ENCODE measurements at regions not wholly inside any gene's neighbourhood (a gene's known extent, or its start where the extent isn't known, plus 50 kb on each side); places are given as distances from the start of the nearest gene placed in this dataset.

DNA sequence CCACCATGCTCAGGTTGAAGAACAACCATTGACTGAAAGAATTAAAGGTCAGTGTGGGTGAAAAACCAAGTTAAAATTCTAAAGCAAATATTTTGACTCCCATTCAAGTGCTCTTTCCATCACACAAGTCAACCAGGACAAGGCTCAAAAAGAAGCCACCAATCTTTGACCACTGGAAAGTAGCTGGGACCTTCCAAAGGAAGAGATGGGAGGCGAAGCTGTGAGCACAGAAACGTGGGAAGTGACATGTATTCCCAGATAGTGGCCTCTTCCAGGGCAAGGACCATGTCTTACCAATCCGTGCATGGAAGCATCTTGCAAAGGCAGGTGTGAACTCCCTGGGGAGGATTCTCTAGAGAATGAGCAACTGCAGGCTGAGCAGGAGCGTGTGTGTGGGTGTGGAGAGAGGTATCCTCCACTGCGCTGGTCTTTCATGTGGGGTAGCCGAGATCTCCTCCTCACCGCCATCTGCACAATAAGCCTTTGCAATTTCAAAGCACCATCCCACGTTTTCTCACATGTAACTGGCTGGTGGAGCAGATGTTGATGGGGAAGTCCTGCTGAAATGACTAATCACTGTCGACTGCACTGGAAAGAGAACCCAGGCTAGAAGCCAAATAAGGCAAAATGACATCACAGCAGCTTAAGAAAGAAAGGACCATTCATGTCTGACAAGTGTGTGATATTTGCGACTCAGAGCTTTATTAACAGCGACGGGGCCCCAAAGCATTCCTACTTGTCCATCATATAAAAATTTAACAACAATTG is 189.4 kb upstream of the RREB1 start:
- no peak for TF ChIP-seq POLR2AphosphoS5 (IDR thresholded peaks at IDR 0.05; ENCODE audit: low read depth, low read length)
- no peak for TF ChIP-seq ELF1 (IDR thresholded peaks at IDR 0.05)

Measured in SK-N-SH (cell line).